ENCODE measurements at regions not wholly inside any gene's neighbourhood (a gene's known extent, or its start where the extent isn't known, plus 50 kb on each side); places are given as distances from the start of the nearest gene placed in this dataset.

- TF ChIP-seq CTCF (IDR thresholded peaks at IDR 0.05) = no peak
- no peak for TF ChIP-seq EZH2phosphoT487 (IDR thresholded peaks at IDR 0.05; ENCODE audit: borderline replicate concordance, low read depth)
- no peak for TF ChIP-seq POLR2AphosphoS5 (IDR thresholded peaks at IDR 0.05; ENCODE audit: low read depth, low read length)
- no peak for TF ChIP-seq PBX3 (IDR thresholded peaks at IDR 0.05)
- TF ChIP-seq REST (IDR thresholded peaks at IDR 0.05; ENCODE audit: low read depth, low read length) = no peak
- no peak for TF ChIP-seq RXRA (IDR thresholded peaks at IDR 0.05; ENCODE audit: borderline replicate concordance, low read depth)
- no peak for TF ChIP-seq RAD21 (IDR thresholded peaks at IDR 0.05; ENCODE audit: low read length)
- no peak for TF ChIP-seq EP300 (IDR thresholded peaks at IDR 0.05; ENCODE audit: borderline replicate concordance in 1 of 2, low read depth in 1 of 2, low read length in 1 of 2)
- TF ChIP-seq TAF1 (IDR thresholded peaks at IDR 0.05; ENCODE audit: borderline replicate concordance, low read depth, low read length) = no peak
- TF ChIP-seq MEF2A (IDR thresholded peaks at IDR 0.05; ENCODE audit: borderline replicate concordance, low read depth) = no peak
- no peak for TF ChIP-seq USF1 (IDR thresholded peaks at IDR 0.05; ENCODE audit: borderline replicate concordance, low read depth)
- TF ChIP-seq ZBTB33 (IDR thresholded peaks at IDR 0.05; ENCODE audit: borderline replicate concordance, low read depth) = no peak
Measured at GRCh38 chr2:71872466-71873051, 275.1 kb downstream of the CYP26B1 start.

Measured in SK-N-SH (cell line).